A549 (cell line): ENCODE measurements at regions not wholly inside any gene's neighbourhood (a gene's known extent, or its start where the extent isn't known, plus 50 kb on each side); places are given as distances from the start of the nearest gene placed in this dataset.

Experiments used
- ATAC-seq, 2 experiments: fragments of 200-7000 bp in 1 of 2; fragments of >200 bp in 1 of 2; cut with Nextera tagmentation in 1 of 2; cut with Tn5 transposase in 1 of 2; 3 replicates each; pipeline versions ENCODE4 v1.8.0 to v1.9.1; 2018 to 2020; ENCODE audit warnings: mild to moderate bottlenecking in 1 of 2, moderate library complexity in 1 of 2
- CTCF ChIA-PET: fragments of 300-600 bp; sonication (Branson Sonifier 250); formaldehyde crosslinking; extraction: SDS; loops from one replicate; lab custom pipeline; 2021; ENCODE audit warnings: antibody characterized with exemption, inconsistent platforms; lab: Yijun Ruan, JAX
- POLR2A ChIA-PET: fragments of 350-600 bp; formaldehyde crosslinking; extraction: SDS; loops from one replicate; lab custom pipeline; 2021; ENCODE audit warnings: antibody characterized with exemption, inconsistent platforms; lab: Yijun Ruan, JAX
- DNase-seq, 2 experiments: peaks; one replicate each; pipeline versions ENCODE4 v3.0.0 to v3.0.0-alpha.2; 2011 to 2016; ENCODE audit warnings: low read depth in 1 of 2, low spot score in 1 of 2
- FAIRE-seq: peaks from 2 replicates; lab custom pipeline; 2011; peaks lifted over from hg19 to GRCh38; lab: Jason Lieb, UNC
- H3K27ac ChIP-seq, 2 experiments: fragments of >200 bp; sonication (Bioruptor Twin); formaldehyde crosslinking; 3 replicates each; pipeline ENCODE4 v1.5.1; 2016 to 2017
- H3K4me1 ChIP-seq: fragments of >200 bp; sonication (Bioruptor Twin); formaldehyde crosslinking; 3 replicates; pipeline ENCODE4 v1.6.1; 2016
- H3K4me2 ChIP-seq: fragments of >200 bp; sonication (Bioruptor Twin); formaldehyde crosslinking; 3 replicates; pipeline ENCODE4 v1.6.1; 2016
- H3K4me3 ChIP-seq: fragments of >200 bp; sonication (Bioruptor Twin); formaldehyde crosslinking; 3 replicates; pipeline ENCODE4 v1.5.1; 2016
- H3K9me3 ChIP-seq: fragments of >200 bp; sonication (Bioruptor Twin); formaldehyde crosslinking; 3 replicates; pipeline ENCODE4 v1.6.1; 2016
- CBX8 ChIP-seq: fragments of 200-600 bp; sonication (generic); IDR thresholded peaks from 2 replicates; pipeline ENCODE4 v1.6.1; 2016
- CEBPB ChIP-seq, 2 experiments: fragments of >200 bp in 1 of 2; sonication (Bioruptor Twin) in 1 of 2; formaldehyde crosslinking in 1 of 2; IDR thresholded peaks; 2 replicates each; pipeline ENCODE4 v1.6.1; 2012 to 2016
- CHD2 ChIP-seq: fragments of 150-350 bp; IDR thresholded peaks from 2 replicates; pipeline ENCODE4 v1.6.1; 2014; ENCODE audit warnings: low read length; ENCODE audit not compliant: partially characterized antibody
- E2F6 ChIP-seq: IDR thresholded peaks from 2 replicates; pipeline ENCODE4 v1.6.1; 2012; ENCODE audit warnings: low read depth, borderline replicate concordance
- ELK1 ChIP-seq: fragments of 150-350 bp; IDR thresholded peaks from 2 replicates; pipeline ENCODE4 v1.6.1; 2014; ENCODE audit warnings: low read depth, mild to moderate bottlenecking, low read length
- FOSL2 ChIP-seq, 2 experiments: fragments of 450-650 bp in 1 of 2; fragments of >200 bp in 1 of 2; sonication (Bioruptor Twin) in 1 of 2; formaldehyde crosslinking; IDR thresholded peaks; 2 replicates each; pipeline versions ENCODE4 v1.5.0 to v1.6.1; 2016 to 2020; ENCODE audit warnings: mild to moderate bottlenecking in 1 of 2, moderate library complexity in 1 of 2
- HOXB13 ChIP-seq: fragments of 250-450 bp; sonication (Bioruptor Pico); IDR thresholded peaks from 2 replicates; pipeline ENCODE4 v1.5.0; 2020; ENCODE audit warnings: low read depth, mild to moderate bottlenecking, moderate library complexity
- JUN ChIP-seq, 2 experiments: fragments of >200 bp; sonication (Bioruptor Twin); formaldehyde crosslinking; IDR thresholded peaks; 2 replicates in 1 of 2; 3 replicates in 1 of 2; pipeline ENCODE4 v1.6.1; 2016 to 2017
- KDM1A ChIP-seq: fragments of 200-600 bp; sonication (generic); IDR thresholded peaks from 2 replicates; pipeline ENCODE4 v1.6.1; 2016; ENCODE audit warnings: low read depth, mild to moderate bottlenecking
- MAX ChIP-seq: IDR thresholded peaks from 2 replicates; pipeline ENCODE4 v1.6.1; 2012
- NR3C1 ChIP-seq: fragments of >200 bp; sonication (Bioruptor Twin); formaldehyde crosslinking; IDR thresholded peaks from 3 replicates; pipeline ENCODE4 v1.6.1; 2017
- PHF8 ChIP-seq: fragments of 200-600 bp; sonication (generic); IDR thresholded peaks from 2 replicates; pipeline ENCODE4 v1.6.1; 2016; ENCODE audit warnings: low read depth, mild to moderate bottlenecking, antibody characterized with exemption, moderate library complexity, borderline replicate concordance
- POLR2A ChIP-seq: IDR thresholded peaks from 2 replicates; pipeline ENCODE4 v1.6.1; 2012; ENCODE audit warnings: mild to moderate bottlenecking, low read length
- SMC3 ChIP-seq: fragments of >200 bp; sonication (Bioruptor Twin); formaldehyde crosslinking; IDR thresholded peaks from 3 replicates; pipeline ENCODE4 v1.6.1; 2018; ENCODE audit warnings: inconsistent platforms
- TP53 ChIP-seq: fragments of 250-450 bp; sonication (Bioruptor Pico); IDR thresholded peaks from 2 replicates; pipeline ENCODE4 v1.5.0; 2021; ENCODE audit warnings: mild to moderate bottlenecking, moderate library complexity
- USF2 ChIP-seq: fragments of 450-650 bp; IDR thresholded peaks from 2 replicates; pipeline ENCODE4 v1.6.1; 2014; ENCODE audit warnings: antibody characterized with exemption
- WGBS: methylation state at CpG from one replicate; pipeline ENCODE4 v1.1.6; 2017; ENCODE audit errors: missing lambda C conversion rate; 5-methylcytosine and 5-hydroxymethylcytosine counted together

- Histone ChIP-seq H3K9me3 (no peaks in the 10 kb centered on the region), H3K27ac (peak overlapping the region; percentile 93 to 95), H3K4me3 (peak overlapping the region; percentile 97), H3K4me2 (peak overlapping the region; percentile 91), H3K4me1 (peaks cover 59% of the 10 kb centered on the region)
- under 1% methylated on average over 24 of the region's 78 CpGs for WGBS
- DNase-seq (peak in 1 of 2 experiments; percentile 82), FAIRE-seq (no peak), ATAC-seq (peak; percentile 60 to 68)
- ChIA-PET CTCF (interaction anchor here (1.7 to 3.2 kb wide), 2 partner anchors 18 to 46 kb away, joined by 5 to 14 read pairs; no protein-coding TSS in a partner anchor), POLR2A (interaction anchor here (0.8 to 1.6 kb wide), 4 partner anchors 28 to 100 kb away, joined by 3 to 8 read pairs (median 4); no protein-coding TSS in a partner anchor)
- no peak for TF ChIP-seq CHD2
- peak in 1 of 2 experiments; percentile 40; a peak in 2 of 5 replicates for TF ChIP-seq JUN (IDR thresholded peaks at IDR 0.05)
- peak; percentile 29 for TF ChIP-seq POLR2A
- TF ChIP-seq CBX8: no peak
- peak; percentile 37; the same call in 1 of the 2 replicates for TF ChIP-seq MAX
- peak; percentile 58; the same call in 1 of the 2 replicates for TF ChIP-seq E2F6
- TF ChIP-seq KDM1A: peak; percentile 89; the same call in 1 of the 2 replicates
Measured at GRCh38 chr20:36093025-36093803, 61.3 kb upstream of the EPB41L1 start.

- Histone ChIP-seq H3K27ac (peak overlapping the region; percentile 93 to 95), H3K9me3 (no peaks in the 10 kb centered on the region), H3K4me1 (peaks cover 59% of the 10 kb centered on the region), H3K4me3 (peak overlapping the region; percentile 97), H3K4me2 (peak overlapping the region; percentile 91)
- ChIA-PET CTCF (interaction anchor here (1.7 kb wide), 1 partner anchor 17 kb away, joined by 5 read pairs; no protein-coding TSS in a partner anchor), POLR2A (interaction anchor here (1.4 to 1.6 kb wide), 2 partner anchors 29 to 101 kb away, joined by 4 to 8 read pairs; no protein-coding TSS in a partner anchor)
- FAIRE-seq (no peak), DNase-seq (no peak), ATAC-seq (peak; percentile 48 to 63)
- TF ChIP-seq JUN (IDR thresholded peaks at IDR 0.05) (no peak), PHF8 (no peak), TP53 (CRISPR knock-in tag) (no peak), ELK1 (no peak)
- WGBS: no CpG with 5 or more reads among the region's 2 CpGs
Measured at GRCh38 chr20:36093804-36094145, 60.8 kb upstream of the EPB41L1 start.

- no peak for FAIRE-seq
- Histone ChIP-seq H3K4me3 (peak overlapping the region; percentile 97), H3K9me3 (no peaks in the 10 kb centered on the region), H3K4me1 (peaks cover 59% of the 10 kb centered on the region), H3K27ac (peak overlapping the region; percentile 93 to 95), H3K4me2 (peak overlapping the region; percentile 91)
- CTCF ChIA-PET: interaction anchor here (0.6 to 6.0 kb wide), 6 partner anchors 13 to 995 kb away, joined by 3 to 31 read pairs (median 4); no protein-coding TSS in a partner anchor
- peak in 1 of 2 experiments; percentile 11; a peak in 1 of 6 replicates for ATAC-seq
- 36% methylated on average over 6 of the region's 6 CpGs for WGBS
- POLR2A ChIA-PET: interaction anchor here (0.7 to 1.8 kb wide), 4 partner anchors 9 to 102 kb away, joined by 3 to 9 read pairs (median 6); no protein-coding TSS in a partner anchor
- no peak for TF ChIP-seq CEBPB (IDR thresholded peaks at IDR 0.05)
- 0 out of 2 replicates have a peak, but pooled peaks have one; percentile 14 for TF ChIP-seq MAX
- peak in 1 of 2 experiments; percentile 41 for DNase-seq
Measured at GRCh38 chr20:36094497-36094896, 60.0 kb upstream of the EPB41L1 start.

- POLR2A ChIA-PET: no interaction called here
- no peak for ATAC-seq
- CTCF ChIA-PET: interaction anchor here (0.6 to 6.0 kb wide), 12 partner anchors 18 to 142 kb away, joined by 3 to 31 read pairs (median 5); partner anchors contain the start of gene SCAND1
- Histone ChIP-seq H3K9me3 (no peaks in the 10 kb centered on the region), H3K27ac (peak overlapping the region; percentile 66 to 70; a peak in 4 of 6 replicates), H3K4me3 (no peak overlapping the region), H3K4me1 (peaks cover 52% of the 10 kb centered on the region), H3K4me2 (peak overlapping the region; percentile 56; the same call in 2 of the 3 replicates)
- no peak for FAIRE-seq
- no peak for DNase-seq
- TF ChIP-seq POLR2A (no peak), USF2 (no peak), NR3C1 (no peak), SMC3 (no peak), CBX8 (no peak), HOXB13 (CRISPR knock-in tag) (no peak), FOSL2 (IDR thresholded peaks at IDR 0.05) (no peak), FOSL2 (CRISPR knock-in tag; IDR thresholded peaks at IDR 0.05) (no peak)
Measured at GRCh38 chr20:36096435-36096834, 58.1 kb upstream of the EPB41L1 start.
